ENCODE measurements at regions not wholly inside any gene's neighbourhood (a gene's known extent, or its start where the extent isn't known, plus 50 kb on each side); places are given as distances from the start of the nearest gene placed in this dataset.

DNA sequence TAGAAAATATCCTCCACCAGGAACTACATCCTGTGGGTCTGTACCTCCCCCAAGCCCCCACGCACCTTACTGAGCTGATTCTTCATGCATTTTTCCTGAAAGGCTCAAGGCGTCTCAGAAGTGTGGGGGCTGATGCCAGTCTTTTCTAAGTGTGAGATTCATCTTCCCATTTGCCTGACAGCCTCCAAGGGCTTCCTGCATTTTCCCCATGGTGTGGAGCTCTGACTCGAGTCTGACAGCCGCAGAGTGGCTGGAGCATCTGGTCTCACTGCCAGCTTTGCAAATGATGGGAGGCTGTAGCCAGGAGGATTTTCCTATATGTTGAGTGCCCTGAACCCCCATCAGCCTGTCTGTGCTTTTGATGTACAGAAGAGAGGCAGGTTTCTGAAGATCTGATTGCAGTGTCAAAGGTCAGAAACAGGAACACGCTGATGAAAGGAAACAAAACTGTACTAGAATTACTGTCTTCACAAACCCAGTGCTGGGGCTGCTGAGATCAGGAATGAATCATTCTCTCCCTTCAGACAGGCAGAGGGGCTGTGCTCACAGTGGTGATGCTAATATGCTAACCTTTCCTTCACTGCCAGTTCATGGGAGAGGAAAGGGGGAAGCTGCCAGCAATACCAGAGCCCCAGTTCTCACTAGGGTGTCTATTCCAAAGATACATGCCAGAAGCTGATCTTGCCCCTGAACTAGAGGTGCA is 201.5 kb upstream of the C1orf174 start:
- TF ChIP-seq, protein P1, sequence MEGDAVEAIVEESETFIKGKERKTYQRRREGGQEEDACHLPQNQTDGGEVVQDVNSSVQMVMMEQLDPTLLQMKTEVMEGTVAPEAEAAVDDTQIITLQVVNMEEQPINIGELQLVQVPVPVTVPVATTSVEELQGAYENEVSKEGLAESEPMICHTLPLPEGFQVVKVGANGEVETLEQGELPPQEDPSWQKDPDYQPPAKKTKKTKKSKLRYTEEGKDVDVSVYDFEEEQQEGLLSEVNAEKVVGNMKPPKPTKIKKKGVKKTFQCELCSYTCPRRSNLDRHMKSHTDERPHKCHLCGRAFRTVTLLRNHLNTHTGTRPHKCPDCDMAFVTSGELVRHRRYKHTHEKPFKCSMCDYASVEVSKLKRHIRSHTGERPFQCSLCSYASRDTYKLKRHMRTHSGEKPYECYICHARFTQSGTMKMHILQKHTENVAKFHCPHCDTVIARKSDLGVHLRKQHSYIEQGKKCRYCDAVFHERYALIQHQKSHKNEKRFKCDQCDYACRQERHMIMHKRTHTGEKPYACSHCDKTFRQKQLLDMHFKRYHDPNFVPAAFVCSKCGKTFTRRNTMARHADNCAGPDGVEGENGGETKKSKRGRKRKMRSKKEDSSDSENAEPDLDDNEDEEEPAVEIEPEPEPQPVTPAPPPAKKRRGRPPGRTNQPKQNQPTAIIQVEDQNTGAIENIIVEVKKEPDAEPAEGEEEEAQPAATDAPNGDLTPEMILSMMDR (IDR thresholded peaks at IDR 0.05): no peak
- Mint-ChIP-seq H3K4me3 (no peak overlapping the region), H3K9me3 (peaks cover 20% of the 10 kb centered on the region), H3K4me1 (ENCODE audit: low read depth) (no peaks in the 10 kb centered on the region), H3K27me3 (ENCODE audit: insufficient read depth) (no peaks in the 10 kb centered on the region), H3K36me3 (ENCODE audit: low read depth) (no peaks in the 10 kb centered on the region; the same call in 1 of the 2 replicates), H3K27ac (no peak overlapping the region)
- DNase-seq: no peak

DNA sequence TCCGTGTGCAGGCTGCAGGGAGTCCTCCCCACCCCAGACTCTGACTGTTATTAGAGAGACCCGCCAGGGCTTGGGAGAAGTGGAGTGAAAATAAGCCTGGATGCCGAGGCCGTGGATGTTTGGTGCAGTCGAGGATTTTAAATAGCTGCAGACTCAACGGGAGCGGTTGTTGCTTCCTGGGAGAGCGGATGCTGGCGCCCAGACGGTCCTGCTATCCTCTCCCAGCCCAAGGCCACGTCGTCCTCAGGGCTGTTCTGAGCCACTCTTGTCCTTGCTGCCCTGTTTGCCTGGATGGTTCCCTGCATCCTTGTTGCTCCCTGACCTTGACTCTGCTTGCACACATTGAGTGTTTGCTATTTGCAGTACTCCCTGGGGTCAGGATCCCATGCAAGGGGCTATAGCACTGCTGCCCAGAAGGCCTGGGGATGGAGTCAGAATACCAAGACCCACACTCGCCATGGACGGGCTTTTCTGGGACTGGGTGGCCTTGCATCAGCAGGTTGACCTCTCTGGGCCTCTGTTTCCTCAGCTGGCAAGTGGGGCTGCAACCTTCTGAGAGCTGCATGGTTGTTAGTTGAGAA is 205.3 kb upstream of the C1orf174 start:
- Mint-ChIP-seq H3K27me3 (ENCODE audit: insufficient read depth) (no peaks in the 10 kb centered on the region; the same call in 1 of the 2 replicates), H3K4me3 (no peak overlapping the region)

DNA sequence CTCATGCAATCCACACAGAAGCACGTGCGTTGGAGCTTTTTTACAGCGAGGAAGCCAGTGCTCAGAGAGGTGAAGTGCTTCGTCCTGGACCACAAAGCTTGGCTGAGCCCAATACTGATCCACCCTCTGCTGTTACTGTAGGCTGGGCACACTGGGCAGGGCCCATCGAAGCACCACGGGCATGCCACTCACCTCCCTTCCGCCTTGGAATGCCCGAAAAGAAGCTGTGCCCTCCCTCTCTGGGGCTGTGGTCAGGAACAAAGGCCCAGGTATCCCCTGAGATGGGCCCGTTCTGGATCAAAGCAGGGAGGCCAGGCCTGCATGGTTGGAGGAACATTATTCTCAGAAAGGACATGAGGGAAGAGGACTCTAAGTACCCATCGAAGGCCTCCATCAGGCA is 206.7 kb upstream of the C1orf174 start:
- H3K9me3 Mint-ChIP-seq: peaks cover 42% of the 10 kb centered on the region
- TF ChIP-seq, protein P1 (IDR thresholded peaks at IDR 0.05): no peak
- H3K4me3 Mint-ChIP-seq: no peak overlapping the region
- H3K36me3 Mint-ChIP-seq (ENCODE audit: low read depth): peaks cover 5% of the 10 kb centered on the region; the same call in 1 of the 2 replicates
- no peak for DNase-seq
- no peaks in the 10 kb centered on the region; the same call in 1 of the 2 replicates for H3K27me3 Mint-ChIP-seq (ENCODE audit: insufficient read depth)
- H3K4me1 Mint-ChIP-seq (ENCODE audit: low read depth): no peaks in the 10 kb centered on the region
- no peak overlapping the region for H3K27ac Mint-ChIP-seq

More for the DNA sequence above, 205.3 kb upstream of the C1orf174 start:
- H3K9me3 Mint-ChIP-seq: peaks cover 30% of the 10 kb centered on the region
- H3K27ac Mint-ChIP-seq: no peak overlapping the region
- peaks cover 5% of the 10 kb centered on the region; the same call in 1 of the 2 replicates for H3K36me3 Mint-ChIP-seq (ENCODE audit: low read depth)
- DNase-seq: no peak
- H3K4me1 Mint-ChIP-seq (ENCODE audit: low read depth): no peaks in the 10 kb centered on the region
- TF ChIP-seq, protein P1 (IDR thresholded peaks at IDR 0.05): no peak

DNA sequence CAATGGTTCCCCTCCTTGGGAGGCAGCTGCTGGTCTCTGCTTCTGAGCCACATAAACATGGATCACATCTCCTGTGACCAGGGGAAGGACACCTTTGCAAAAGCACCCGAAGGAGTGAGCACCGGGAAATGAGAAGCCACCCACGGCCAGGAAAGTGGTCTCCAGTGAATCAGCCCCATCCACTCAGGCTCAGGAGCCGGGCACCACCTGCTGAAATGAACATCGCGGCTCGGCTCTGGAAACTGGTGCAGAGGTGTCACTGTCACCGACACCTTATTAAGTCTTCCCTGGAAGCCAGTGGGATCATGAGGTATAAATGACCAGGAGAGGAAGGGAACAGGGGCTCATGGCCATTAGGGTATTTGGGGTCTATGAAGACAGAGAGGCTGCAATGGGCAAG is 207.2 kb upstream of the C1orf174 start:
- Mint-ChIP-seq H3K36me3 (ENCODE audit: low read depth) (peaks cover 5% of the 10 kb centered on the region; the same call in 1 of the 2 replicates), H3K9me3 (peaks cover 47% of the 10 kb centered on the region), H3K27me3 (ENCODE audit: insufficient read depth) (no peaks in the 10 kb centered on the region; the same call in 1 of the 2 replicates), H3K4me3 (no peak overlapping the region), H3K4me1 (ENCODE audit: low read depth) (no peaks in the 10 kb centered on the region), H3K27ac (no peak overlapping the region)
- no peak for DNase-seq
- TF ChIP-seq, protein P1 (IDR thresholded peaks at IDR 0.05): no peak

DNA sequence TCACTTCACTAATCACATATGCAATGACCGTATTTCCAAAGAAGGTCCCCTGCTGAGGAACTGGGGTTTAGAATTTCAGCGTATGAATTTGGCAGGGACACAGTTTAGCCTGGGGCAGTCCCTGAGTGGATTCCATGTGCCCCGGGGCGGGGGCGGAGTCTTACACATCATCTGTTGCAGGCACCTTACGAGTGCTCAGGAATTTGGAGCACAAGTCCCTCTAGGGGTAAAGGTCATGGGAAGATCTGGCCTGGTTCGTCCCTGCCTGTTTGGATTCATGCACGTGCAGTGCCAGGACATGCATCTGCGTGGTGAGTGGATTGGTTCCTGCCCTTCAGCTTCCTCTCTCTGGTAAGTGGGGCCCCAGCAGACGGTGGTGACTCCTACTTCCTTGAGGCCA is 208.3 kb upstream of the C1orf174 start:
- Mint-ChIP-seq H3K4me1 (ENCODE audit: low read depth) (no peaks in the 10 kb centered on the region), H3K27me3 (ENCODE audit: insufficient read depth) (no peaks in the 10 kb centered on the region; the same call in 1 of the 2 replicates), H3K27ac (no peak overlapping the region), H3K4me3 (no peak overlapping the region), H3K36me3 (ENCODE audit: low read depth) (peaks cover 5% of the 10 kb centered on the region; the same call in 1 of the 2 replicates), H3K9me3 (peaks cover 57% of the 10 kb centered on the region)
- DNase-seq: no peak
- TF ChIP-seq, protein P1 (IDR thresholded peaks at IDR 0.05): no peak
